Smooth muscle cell (in vitro differentiated cells): ENCODE measurements at regions not wholly inside any gene's neighbourhood (a gene's known extent, or its start where the extent isn't known, plus 50 kb on each side); places are given as distances from the start of the nearest gene placed in this dataset.
A peak's percentile ranks its signal among the peaks of the same experiment; 100 is the strongest.

Experiments
- DNase-seq: peaks from one replicate; lab custom pipeline; 2025; ENCODE audit not compliant: unreplicated experiment; lab: John Stamatoyannopoulos, UW
- H2AFZ ChIP-seq: fragments of 200-600 bp; sonication (generic); 2 replicates; pipeline ENCODE4 v1.6.0; 2016; ENCODE audit warnings: antibody characterized with exemption, low read depth, mild to moderate bottlenecking
- H3F3A ChIP-seq: fragments of 200-600 bp; sonication (generic); 2 replicates; pipeline ENCODE4 v1.6.0; 2017; ENCODE audit warnings: antibody characterized with exemption, low read depth
- H3K27ac ChIP-seq: fragments of 200-600 bp; sonication (generic); 2 replicates; pipeline ENCODE4 v1.5.1; 2016; ENCODE audit warnings: low read depth, mild to moderate bottlenecking
- H3K27me3 ChIP-seq: fragments of 200-600 bp; sonication (generic); 2 replicates; pipeline ENCODE4 v1.6.1; 2016; ENCODE audit warnings: low read depth, mild to moderate bottlenecking
- H3K36me3 ChIP-seq: fragments of 200-600 bp; sonication (generic); 2 replicates; pipeline ENCODE4 v1.5.1; 2016; ENCODE audit warnings: low read depth
- H3K4me1 ChIP-seq: fragments of 200-600 bp; sonication (generic); 2 replicates; pipeline ENCODE4 v1.5.1; 2016; ENCODE audit warnings: low read depth
- H3K4me2 ChIP-seq: fragments of 200-600 bp; sonication (generic); 2 replicates; pipeline ENCODE4 v1.6.0; 2016; ENCODE audit warnings: mild to moderate bottlenecking
- H3K4me3 ChIP-seq: fragments of 200-600 bp; sonication (generic); 2 replicates; pipeline ENCODE4 v1.5.1; 2016; ENCODE audit warnings: mild to moderate bottlenecking
- H3K79me2 ChIP-seq: fragments of 200-600 bp; sonication (generic); 2 replicates; pipeline ENCODE4 v1.6.0; 2016; ENCODE audit warnings: low read depth, mild to moderate bottlenecking
- H3K9ac ChIP-seq: fragments of 200-600 bp; sonication (generic); 2 replicates; pipeline ENCODE4 v1.6.0; 2016; ENCODE audit warnings: low read depth
- H3K9me3 ChIP-seq: fragments of 200-600 bp; sonication (generic); replicated peaks from 2 replicates; pipeline ENCODE4 v1.5.1; 2016; ENCODE audit warnings: low read depth
- H4K20me1 ChIP-seq: fragments of 200-600 bp; sonication (generic); 2 replicates; pipeline ENCODE4 v1.6.0; 2016; ENCODE audit warnings: low read depth
- CTCF ChIP-seq: fragments of 200-600 bp; sonication (generic); IDR thresholded peaks from 2 replicates; pipeline ENCODE4 v1.5.1; 2017; ENCODE audit warnings: borderline replicate concordance, mild to moderate bottlenecking, antibody characterized with exemption; ENCODE audit not compliant: insufficient read depth, poor library complexity, severe bottlenecking
- WGBS: methylation state at CpG from one replicate; pipeline ENCODE4 v1.1.7; 2016; ENCODE audit warnings: low lambda C conversion rate; 5-methylcytosine and 5-hydroxymethylcytosine counted together

- peaks cover 55% of the 10 kb centered on the region for H3K4me1 ChIP-seq
- H3K4me2 ChIP-seq = peak overlapping the region; percentile 13
- 69% methylated on average over 8 of the region's 8 CpGs for WGBS
- DNase-seq = no peak
- peaks cover 9% of the 10 kb centered on the region for H3F3A ChIP-seq
- H3K27me3 ChIP-seq = no peaks in the 10 kb centered on the region
- H2AFZ ChIP-seq = no peak overlapping the region
- TF ChIP-seq CTCF = no peak
- H3K9ac ChIP-seq = no peak overlapping the region
- H3K36me3 ChIP-seq = no peaks in the 10 kb centered on the region
- H3K79me2 ChIP-seq = no peaks in the 10 kb centered on the region
- no peak overlapping the region for H3K27ac ChIP-seq
- H3K4me3 ChIP-seq = no peak overlapping the region
- H3K9me3 ChIP-seq = no peaks in the 10 kb centered on the region
- H4K20me1 ChIP-seq = no peaks in the 10 kb centered on the region
Observed at GRCh38 chr18:24983566-24984139, 368.3 kb downstream of the ZNF521 start.

DNA sequence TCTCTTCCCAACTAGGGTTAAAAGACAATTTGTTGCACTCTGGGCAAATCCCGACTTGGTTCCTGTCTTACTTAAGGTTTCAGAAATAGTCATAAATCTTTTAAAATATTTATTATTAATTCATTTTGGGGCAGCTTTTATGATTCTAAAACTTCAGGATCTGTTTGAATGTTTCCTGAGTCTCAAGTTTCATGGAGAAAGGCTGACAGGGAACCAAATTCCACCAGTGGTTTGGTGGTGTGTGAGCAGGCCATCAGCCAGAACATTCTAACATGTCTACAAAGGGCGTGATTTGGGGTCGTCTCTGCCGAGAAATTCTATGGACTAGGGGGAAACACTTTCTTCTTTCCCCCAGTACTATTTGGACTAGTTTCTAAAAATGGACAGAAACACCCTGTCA is 366.4 kb downstream of the ZNF521 start:
- H3K36me3 ChIP-seq = no peaks in the 10 kb centered on the region
- H3K4me3 ChIP-seq = no peak overlapping the region
- no peak overlapping the region for H3K9ac ChIP-seq
- no peak overlapping the region for H3K27ac ChIP-seq
- peaks cover 10% of the 10 kb centered on the region for H3F3A ChIP-seq
- no peaks in the 10 kb centered on the region for H4K20me1 ChIP-seq
- H3K79me2 ChIP-seq = no peaks in the 10 kb centered on the region
- H3K4me2 ChIP-seq = no peak overlapping the region
- H2AFZ ChIP-seq = no peak overlapping the region
- H3K9me3 ChIP-seq = no peaks in the 10 kb centered on the region
- DNase-seq = no peak
- H3K4me1 ChIP-seq = peaks cover 43% of the 10 kb centered on the region
- WGBS = 77% methylated on average over 4 of the region's 4 CpGs
- H3K27me3 ChIP-seq = no peaks in the 10 kb centered on the region
- TF ChIP-seq CTCF = no peak

DNA sequence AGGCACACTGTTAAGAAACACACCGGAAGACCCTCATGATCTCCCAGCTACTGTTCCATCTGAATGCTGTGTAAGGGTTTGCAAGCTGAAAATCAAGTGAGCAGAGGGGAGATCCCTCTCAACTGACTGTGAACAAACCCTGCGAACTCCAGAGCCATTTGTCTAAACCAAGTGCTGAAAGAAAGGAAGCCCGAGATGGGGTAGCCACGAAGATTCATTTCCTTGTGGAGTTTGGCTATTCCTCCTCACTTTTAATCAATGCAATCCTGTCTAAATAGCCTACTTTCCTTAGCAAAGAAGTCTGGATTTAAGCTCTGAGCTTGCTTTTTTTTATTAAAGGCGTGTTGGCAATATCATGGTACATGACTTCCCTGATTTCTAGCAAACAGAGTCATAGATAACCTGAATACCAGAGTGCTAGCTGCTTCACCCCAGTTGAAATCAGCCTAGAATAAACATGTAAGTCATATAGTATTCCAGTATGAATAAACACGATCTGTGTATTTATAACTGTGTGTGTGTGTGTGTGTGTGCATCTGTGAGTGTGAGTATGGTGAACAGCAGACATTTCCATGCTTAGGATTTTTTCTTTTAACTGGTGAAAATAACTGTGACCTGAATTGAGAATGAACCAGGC is 365.2 kb downstream of the ZNF521 start:
- 61% methylated on average over 6 of the region's 6 CpGs for whole genome bisulfite sequencing
- Histone ChIP-seq H2AFZ (peak overlapping the region; percentile 65), H3K27me3 (no peaks in the 10 kb centered on the region), H3K4me2 (peak overlapping the region; percentile 75), H3K9ac (no peak overlapping the region), H3K4me1 (peaks cover 43% of the 10 kb centered on the region), H3K4me3 (peak overlapping the region; percentile 5), H3K79me2 (no peaks in the 10 kb centered on the region), H3K36me3 (no peaks in the 10 kb centered on the region), H4K20me1 (no peaks in the 10 kb centered on the region), H3K9me3 (no peaks in the 10 kb centered on the region), H3F3A (peaks cover 10% of the 10 kb centered on the region), H3K27ac (peak overlapping the region; percentile 58)
- TF ChIP-seq CTCF = no peak
- DNase-seq = no peak
